Liver (tissue), 3 donors: ENCODE measurements at regions not wholly inside any gene's neighbourhood (a gene's known extent, or its start where the extent isn't known, plus 50 kb on each side); places are given as distances from the start of the nearest gene placed in this dataset.

Experiments
- CTCF ChIP-seq: fragments of 150-350 bp; IDR thresholded peaks from 2 replicates; pipeline ENCODE4 v1.5.1; 2017; ENCODE audit warnings: improper control_type of control experiment, low read depth, low read length; ENCODE audit not compliant: missing input control
- EGR1 ChIP-seq, 2 donors: IDR thresholded peaks; 2 replicates each; pipeline ENCODE4 v1.6.1; 2016 to 2018; ENCODE audit warnings: antibody characterized with exemption in 2 of 2, low read depth in 2 of 2
- FOXA1 ChIP-seq: IDR thresholded peaks from 2 replicates; pipeline ENCODE4 v1.6.1; 2016; ENCODE audit warnings: antibody characterized with exemption
- GABPA ChIP-seq, 2 donors: IDR thresholded peaks in 1 of 2; conservative IDR thresholded peaks in 1 of 2; 2 replicates each; pipeline ENCODE4 v1.6.1; 2016; ENCODE audit warnings: antibody characterized with exemption in 2 of 2, mild to moderate bottlenecking in 1 of 2, moderate library complexity in 1 of 2
- HNF4A ChIP-seq, 2 donors: conservative IDR thresholded peaks; 2 replicates each; pipeline ENCODE4 v1.6.1; 2016; ENCODE audit warnings: antibody characterized with exemption in 2 of 2, mild to moderate bottlenecking in 2 of 2
- HNF4G ChIP-seq: IDR thresholded peaks from 2 replicates; pipeline ENCODE4 v1.6.1; 2016; ENCODE audit warnings: antibody characterized with exemption
- JUND ChIP-seq, 2 donors: IDR thresholded peaks; 2 replicates each; pipeline ENCODE4 v1.6.1; 2016; ENCODE audit warnings: antibody characterized with exemption in 2 of 2
- REST ChIP-seq: IDR thresholded peaks from 2 replicates; pipeline ENCODE4 v1.6.1; 2016; ENCODE audit warnings: antibody characterized with exemption, mild to moderate bottlenecking
- RXRA ChIP-seq, 2 donors: IDR thresholded peaks; 2 replicates each; pipeline ENCODE4 v1.6.1; 2017 to 2018; ENCODE audit warnings: antibody characterized with exemption in 2 of 2, mild to moderate bottlenecking in 1 of 2
- SP1 ChIP-seq: IDR thresholded peaks from 2 replicates; pipeline ENCODE4 v1.6.1; 2018; ENCODE audit warnings: antibody characterized with exemption, mild to moderate bottlenecking
- TAF1 ChIP-seq: conservative IDR thresholded peaks from 2 replicates; pipeline ENCODE4 v1.6.1; 2016; ENCODE audit warnings: antibody characterized with exemption, mild to moderate bottlenecking
- YY1 ChIP-seq: IDR thresholded peaks from 2 replicates; pipeline ENCODE4 v1.6.1; 2016; ENCODE audit warnings: antibody characterized with exemption, mild to moderate bottlenecking
- TF ChIP-seq, protein P1 (sequence below): IDR thresholded peaks from 2 replicates; pipeline ENCODE4 v1.6.1; 2016; ENCODE audit warnings: antibody characterized with exemption
- TF ChIP-seq, protein P2 (sequence below): IDR thresholded peaks from 2 replicates; pipeline ENCODE4 v1.6.1; 2016; ENCODE audit warnings: antibody characterized with exemption
- donor health status: healthy.
- donor health status: healthy.

DNA sequence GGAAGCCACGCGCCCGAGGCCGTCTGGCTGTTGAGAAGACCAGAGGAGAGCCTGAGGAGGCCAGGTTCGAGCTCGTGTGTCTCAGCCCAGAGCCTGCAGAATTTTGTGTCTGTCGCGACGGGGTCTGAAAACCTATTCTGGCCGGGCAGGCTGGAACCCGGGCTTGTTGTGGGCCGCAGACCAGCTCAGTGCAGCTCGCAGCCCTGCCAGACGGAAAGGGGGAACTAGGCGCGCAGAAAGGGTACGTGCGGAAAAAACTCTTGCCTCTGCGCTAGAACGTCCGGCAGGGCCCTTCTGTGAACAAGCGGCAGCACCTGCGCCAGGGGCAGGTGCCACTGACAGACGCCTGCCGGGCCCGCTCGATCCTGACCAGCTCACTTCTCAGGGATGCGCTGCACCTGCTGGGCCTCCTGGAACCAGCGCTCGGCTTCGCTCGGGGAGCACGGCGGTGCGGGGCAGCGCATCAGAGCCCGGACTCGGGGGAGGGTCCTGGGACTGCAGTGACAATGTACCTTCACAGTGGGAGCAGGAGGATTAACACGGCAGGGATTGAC lies 409.3 kb downstream of the BRD1 start:
- TF ChIP-seq CTCF (no peak), REST (no peak), SP1 (no peak), FOXA1 (no peak), YY1 (no peak), HNF4A (conservative IDR thresholded peaks at IDR 0.05) (no peak), JUND (IDR thresholded peaks at IDR 0.05) (no peak), GABPA (IDR thresholded peaks at IDR 0.05 in 1 of 2, conservative IDR thresholded peaks at IDR 0.05 in 1 of 2) (no peak), TAF1 (no peak), EGR1 (IDR thresholded peaks at IDR 0.05; ENCODE audit: low read depth in 2 of 2) (no peak), RXRA (IDR thresholded peaks at IDR 0.05) (no peak), HNF4G (no peak)
- TF ChIP-seq, protein P1, sequence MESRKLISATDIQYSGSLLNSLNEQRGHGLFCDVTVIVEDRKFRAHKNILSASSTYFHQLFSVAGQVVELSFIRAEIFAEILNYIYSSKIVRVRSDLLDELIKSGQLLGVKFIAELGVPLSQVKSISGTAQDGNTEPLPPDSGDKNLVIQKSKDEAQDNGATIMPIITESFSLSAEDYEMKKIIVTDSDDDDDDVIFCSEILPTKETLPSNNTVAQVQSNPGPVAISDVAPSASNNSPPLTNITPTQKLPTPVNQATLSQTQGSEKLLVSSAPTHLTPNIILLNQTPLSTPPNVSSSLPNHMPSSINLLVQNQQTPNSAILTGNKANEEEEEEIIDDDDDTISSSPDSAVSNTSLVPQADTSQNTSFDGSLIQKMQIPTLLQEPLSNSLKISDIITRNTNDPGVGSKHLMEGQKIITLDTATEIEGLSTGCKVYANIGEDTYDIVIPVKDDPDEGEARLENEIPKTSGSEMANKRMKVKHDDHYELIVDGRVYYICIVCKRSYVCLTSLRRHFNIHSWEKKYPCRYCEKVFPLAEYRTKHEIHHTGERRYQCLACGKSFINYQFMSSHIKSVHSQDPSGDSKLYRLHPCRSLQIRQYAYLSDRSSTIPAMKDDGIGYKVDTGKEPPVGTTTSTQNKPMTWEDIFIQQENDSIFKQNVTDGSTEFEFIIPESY, result no peak
- TF ChIP-seq, protein P2, sequence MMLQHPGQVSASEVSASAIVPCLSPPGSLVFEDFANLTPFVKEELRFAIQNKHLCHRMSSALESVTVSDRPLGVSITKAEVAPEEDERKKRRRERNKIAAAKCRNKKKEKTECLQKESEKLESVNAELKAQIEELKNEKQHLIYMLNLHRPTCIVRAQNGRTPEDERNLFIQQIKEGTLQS, result no peak
